HG03442 (cell line): ENCODE measurements at regions not wholly inside any gene's neighbourhood (a gene's known extent, or its start where the extent isn't known, plus 50 kb on each side); places are given as distances from the start of the nearest gene placed in this dataset.

Experiments
- ATAC-seq: cut with Tn5 transposase; IDR thresholded peaks from one replicate; pipeline ENCODE4 v1.9.1; 2021; ENCODE audit warnings: mild to moderate bottlenecking, moderate library complexity; ENCODE audit not compliant: unreplicated experiment

GRCh38 chr9:32218100-32218767 lies 166.2 kb upstream of the ACO1 start:
- peak; percentile 99 for ATAC-seq

DNA sequence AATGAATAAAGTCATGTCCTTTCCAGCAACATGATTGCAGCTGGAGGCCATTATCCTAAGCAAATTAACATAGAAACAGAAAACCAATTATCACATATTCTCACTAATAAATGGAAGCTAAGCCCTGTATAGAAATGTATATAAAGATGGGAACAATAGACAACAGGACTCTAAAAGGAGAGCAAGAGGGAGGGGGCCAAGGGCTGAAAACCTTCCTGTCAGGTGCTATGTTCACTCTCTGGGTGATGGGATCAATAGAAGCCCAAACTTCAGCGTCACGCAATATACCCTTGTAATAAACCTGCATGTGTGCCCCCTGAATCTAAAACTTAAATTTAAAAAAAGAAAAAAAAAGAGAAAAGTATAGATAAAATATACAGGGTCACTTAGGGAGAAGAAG lies 163.7 kb upstream of the ACO1 start:
- ATAC-seq = no peak

DNA sequence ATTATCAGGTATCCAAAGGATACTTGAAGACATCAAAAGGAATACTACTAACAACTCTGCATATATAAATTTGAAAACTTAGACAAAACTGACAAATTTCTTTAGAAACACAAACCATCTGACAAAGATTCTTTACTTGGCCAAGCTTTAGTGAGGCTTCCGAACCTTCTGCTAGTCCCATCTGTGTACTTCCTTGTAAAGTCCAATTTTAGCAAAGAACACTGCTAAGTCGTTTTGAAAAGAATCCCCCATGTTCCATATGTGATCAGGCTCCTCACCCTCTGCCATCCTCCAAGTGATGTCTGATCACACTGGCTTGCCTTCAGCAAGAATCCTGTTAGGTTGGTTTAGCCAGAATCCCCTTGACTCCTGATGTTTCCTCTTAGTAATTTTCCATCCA lies 150.0 kb upstream of the ACO1 start:
- no peak for ATAC-seq

DNA sequence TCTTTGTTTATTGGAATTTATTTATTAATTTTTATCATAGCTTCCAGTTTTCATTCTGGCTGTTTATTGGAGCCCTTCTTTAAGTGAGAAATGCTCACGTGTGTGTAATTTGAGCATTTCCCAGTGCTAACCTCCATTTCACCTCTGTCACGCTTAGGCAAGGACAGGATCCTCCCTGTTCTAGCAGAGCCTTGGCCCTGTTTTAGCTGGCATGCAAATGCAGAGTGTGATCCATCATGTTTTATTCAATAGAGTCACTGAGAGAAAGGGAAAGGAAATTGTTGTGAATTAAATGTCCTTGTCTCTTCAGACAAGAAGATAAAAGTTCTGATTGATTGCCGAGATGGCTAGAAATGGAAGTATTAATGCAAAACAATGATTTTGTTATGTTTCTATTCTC lies 137.3 kb upstream of the ACO1 start:
- no peak for ATAC-seq

- no peak for ATAC-seq
Measured at GRCh38 chr9:32248189-32248712, 136.2 kb upstream of the ACO1 start.

DNA sequence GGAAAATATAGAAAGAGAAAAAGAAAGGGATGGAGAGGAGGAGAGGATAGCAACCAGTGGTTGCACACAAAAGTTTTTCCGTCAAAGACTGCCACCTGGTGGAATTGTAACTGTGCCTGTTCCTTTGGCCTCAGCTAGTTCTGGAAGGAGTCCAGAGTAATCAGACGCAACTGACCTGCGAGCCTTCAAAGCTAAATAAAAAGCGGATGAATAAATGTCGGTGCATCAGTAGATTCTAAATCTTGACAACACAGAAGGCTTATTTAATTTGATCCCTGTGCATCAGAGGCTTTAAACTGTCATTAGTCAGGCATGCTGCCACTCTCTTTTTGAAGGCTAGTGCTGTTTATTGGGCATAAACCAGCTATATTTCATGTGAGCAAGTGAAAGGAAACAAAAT lies 132.9 kb upstream of the ACO1 start:
- ATAC-seq = peak; percentile 86

DNA sequence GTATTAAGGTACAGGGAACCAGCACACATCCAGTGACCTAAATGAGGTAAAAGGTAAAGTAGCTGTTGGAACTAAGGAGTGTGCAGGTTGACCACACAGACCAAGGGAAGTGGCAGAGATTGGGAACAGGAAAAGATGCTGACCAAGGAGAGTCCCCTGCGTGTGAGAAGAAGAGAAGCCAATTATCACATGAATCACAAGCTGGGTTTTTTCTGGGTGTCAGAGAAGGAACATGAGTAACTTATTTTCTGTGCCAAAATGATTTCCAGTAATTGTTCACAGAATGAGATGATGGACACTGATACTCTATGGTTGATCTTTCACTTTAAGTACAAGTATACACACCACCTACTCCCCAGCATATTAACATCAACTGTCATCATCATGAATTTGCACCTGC lies 130.7 kb upstream of the ACO1 start:
- no peak for ATAC-seq

DNA sequence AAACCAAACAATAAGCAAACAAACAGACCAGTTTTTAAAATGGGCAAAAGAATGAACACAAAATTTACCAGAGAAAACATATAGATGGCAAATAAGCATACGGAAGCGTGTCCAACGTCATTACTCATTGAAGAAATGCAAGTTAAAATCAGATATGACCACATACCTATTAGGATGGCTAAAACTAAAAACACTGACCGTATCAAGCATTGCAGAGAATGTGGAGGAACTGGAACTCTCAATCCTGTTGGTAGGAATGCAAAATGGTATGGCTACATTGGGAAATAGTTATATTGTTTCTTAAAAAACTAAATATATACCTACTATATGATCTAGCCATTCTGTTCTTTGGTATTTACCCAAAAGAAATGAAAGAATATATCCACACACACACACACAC lies 129.4 kb upstream of the ACO1 start:
- no peak for ATAC-seq

DNA sequence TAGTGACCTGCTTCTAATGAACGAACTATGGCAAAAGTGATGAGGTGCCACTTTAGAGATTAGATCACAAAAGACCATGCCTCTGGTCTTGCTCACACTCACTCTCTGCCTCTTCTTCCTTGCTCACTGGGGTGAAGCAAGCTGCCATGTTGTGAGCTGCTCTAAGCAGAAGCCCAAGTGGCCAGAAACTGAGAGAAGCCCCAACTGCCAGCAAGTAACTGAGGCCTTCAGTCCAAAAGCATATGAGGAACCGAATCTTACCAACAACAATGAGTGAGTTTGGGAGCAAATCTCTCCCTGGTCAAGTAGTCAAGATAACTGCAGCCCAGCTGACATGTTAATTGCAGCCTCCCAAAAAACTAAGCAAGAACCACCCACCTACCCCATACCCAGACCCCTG lies 126.0 kb upstream of the ACO1 start:
- ATAC-seq = no peak

DNA sequence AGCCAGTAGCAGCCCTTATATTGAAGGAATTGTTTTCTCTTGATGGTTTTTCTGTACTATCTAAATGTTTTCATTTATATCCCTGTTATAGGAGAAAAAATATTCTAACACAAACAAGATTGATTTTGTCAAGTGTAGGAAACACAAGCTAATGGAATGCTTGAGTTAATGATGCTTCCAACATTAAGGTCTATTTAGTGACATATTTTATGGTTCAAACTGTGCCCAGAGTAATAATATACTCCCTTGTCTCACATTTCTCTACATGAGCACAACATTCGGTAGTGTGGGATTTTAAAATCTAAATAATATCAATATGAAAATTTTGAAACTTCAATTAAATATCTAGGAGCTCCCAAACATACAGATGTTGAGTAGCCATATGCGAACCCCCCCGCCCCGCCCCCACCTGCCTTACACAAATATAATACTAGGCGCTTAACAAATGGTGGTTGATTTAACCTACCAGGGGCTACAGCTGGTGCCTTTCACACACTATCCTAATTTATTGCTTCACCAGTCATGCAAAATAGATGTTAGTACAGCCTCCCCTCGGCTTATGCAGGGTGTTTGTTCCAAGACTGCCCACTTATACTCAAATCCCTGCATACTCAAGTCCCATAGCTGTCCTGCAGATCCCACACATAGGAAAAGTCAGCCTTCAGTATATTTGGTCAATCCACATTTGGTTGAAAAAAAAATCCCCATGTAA lies 124.1 kb upstream of the ACO1 start:
- no peak for ATAC-seq

DNA sequence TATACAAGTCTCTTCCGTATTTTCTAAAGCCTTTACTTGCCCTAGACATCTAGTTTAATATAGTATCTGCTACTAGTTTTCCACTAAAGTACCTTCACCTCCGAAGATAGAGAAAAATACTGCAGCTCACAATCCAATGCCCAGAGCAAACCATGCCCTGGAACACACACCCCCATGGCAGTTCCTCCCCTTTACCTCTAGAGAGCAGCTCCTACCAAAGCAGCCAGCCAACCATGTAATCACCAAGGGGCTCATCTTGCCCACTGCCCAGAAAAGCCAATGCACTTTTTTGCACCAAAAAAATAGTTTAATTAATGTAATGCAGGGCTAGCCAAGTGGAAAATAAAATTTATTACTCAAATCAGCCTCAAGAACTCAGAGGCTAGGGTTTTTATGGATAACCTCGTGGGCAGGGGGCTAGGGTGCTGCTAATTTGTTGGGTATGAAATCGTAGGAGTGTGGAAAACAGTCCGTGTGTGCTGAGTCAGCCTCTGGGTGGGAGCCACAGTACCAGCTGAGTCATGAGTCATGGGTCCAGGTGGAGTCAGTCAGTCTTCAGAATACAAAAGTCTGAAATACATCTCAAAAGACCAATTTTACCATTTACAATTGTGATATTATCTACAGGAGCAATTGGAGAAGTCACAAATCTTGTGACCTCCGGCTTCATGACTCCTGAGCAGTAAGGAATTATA lies 120.1 kb upstream of the ACO1 start:
- ATAC-seq = no peak

GRCh38 chr9:32265037-32265436 lies 119.4 kb upstream of the ACO1 start:
- ATAC-seq = no peak

- ATAC-seq = no peak
Measured at GRCh38 chr9:32278991-32279390, 105.5 kb upstream of the ACO1 start.

DNA sequence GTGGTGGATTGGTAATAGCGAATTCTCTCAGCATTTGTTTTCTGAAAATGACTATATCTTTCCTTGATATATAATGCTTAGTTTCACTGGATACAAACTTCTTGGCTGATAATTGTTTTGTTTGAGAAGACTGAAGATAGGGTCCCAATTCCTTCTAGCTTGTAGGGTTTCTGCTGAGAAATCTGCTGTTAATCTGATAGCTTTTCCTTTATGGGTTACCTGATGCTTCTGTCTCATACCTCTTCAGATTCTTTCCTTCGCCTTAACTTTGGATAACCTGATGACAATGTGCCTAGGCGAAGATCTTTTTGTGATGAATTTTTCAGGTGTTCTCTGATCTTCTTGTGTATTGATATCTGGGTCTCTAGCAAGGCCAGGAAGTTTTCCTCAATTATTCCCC lies 94.7 kb upstream of the ACO1 start:
- ATAC-seq = no peak

GRCh38 chr9:32291370-32291769 lies 93.1 kb upstream of the ACO1 start:
- no peak for ATAC-seq

- no peak for ATAC-seq
Measured at GRCh38 chr9:32292611-32293010, 91.8 kb upstream of the ACO1 start.

GRCh38 chr9:32293091-32293490 lies 91.4 kb upstream of the ACO1 start:
- no peak for ATAC-seq

DNA sequence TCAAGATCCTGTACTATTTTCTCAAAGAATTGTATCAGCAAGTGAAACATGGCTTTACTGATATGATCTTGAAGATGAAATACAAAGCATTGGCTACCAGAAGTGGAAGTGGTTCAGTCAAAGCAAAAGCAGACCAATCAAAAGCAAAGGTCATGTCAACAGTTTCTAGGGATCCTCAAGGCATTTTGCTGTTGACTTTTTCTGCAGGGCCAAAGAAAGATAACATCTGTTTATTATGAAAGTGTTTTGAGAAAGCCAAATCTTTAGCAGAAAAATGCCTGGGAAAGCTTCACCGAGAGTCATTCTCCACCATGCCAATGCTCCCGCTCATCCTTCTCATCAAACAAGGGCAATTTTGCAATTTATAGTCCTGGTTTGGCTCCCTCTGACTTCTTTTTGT lies 90.3 kb upstream of the ACO1 start:
- ATAC-seq = no peak

DNA sequence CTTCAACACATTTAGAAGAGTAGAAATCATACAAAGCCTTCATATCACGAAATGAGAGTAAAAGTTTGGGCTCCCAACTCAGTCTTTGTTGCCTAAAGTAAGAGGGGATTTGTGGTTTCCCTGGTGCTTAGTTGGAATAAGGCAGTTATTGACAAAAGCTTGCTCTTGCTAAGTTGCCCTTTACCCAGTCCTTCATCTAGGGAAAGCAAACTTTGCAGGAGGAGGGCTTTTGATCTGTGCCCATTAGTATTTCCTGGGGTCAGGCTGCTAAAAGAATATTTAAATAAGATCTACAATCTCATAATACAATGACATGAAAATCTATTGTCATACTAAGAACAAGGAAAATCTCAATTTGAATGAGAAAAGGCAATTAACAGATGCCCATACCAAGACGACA lies 84.1 kb upstream of the ACO1 start:
- no peak for ATAC-seq

DNA sequence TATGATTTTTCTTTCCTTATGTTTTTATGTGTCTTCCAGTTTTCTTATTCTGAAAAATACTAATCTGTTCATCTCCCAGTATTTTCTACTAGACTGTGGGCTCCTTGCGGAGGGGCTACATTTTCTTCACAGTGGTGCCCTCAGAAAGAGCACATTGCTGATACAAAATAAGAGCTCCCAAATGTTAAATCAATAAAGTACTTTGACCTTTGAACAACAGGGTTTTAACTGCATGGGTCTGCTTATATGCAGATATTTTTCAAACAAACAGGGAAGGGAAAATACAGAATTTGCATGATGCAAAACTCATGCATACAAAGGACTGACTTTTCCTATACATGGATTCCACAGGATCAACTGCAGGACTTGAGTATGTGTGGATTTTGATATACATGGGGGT lies 79.9 kb upstream of the ACO1 start:
- ATAC-seq = no peak

GRCh38 chr9:32306006-32306405 lies 78.4 kb upstream of the ACO1 start:
- no peak for ATAC-seq

- no peak for ATAC-seq
Measured at GRCh38 chr9:32319312-32319929, 65.0 kb upstream of the ACO1 start.
